HG02943 (cell line): ENCODE measurements at regions not wholly inside any gene's neighbourhood (a gene's known extent, or its start where the extent isn't known, plus 50 kb on each side); places are given as distances from the start of the nearest gene placed in this dataset.
"Not testable (repeated sequence)": the region's sequence is repeated elsewhere in the genome, so short reads cannot be mapped to it uniquely, and the experiment has no call there.

ENCODE experiments used
- ATAC-seq: cut with Tn5 transposase; IDR thresholded peaks from one replicate; pipeline ENCODE4 v1.9.1; 2021; ENCODE audit warnings: mild to moderate bottlenecking, low read depth, moderate library complexity; ENCODE audit not compliant: unreplicated experiment

- ATAC-seq, result no peak
Measured at GRCh38 chr1:177891809-177892208, 78.0 kb downstream of the SEC16B start.

GRCh38 chr1:177890479-177890878 lies 79.4 kb downstream of the SEC16B start:
- no peak for ATAC-seq

GRCh38 chr1:177884479-177885021 lies 85.3 kb downstream of the SEC16B start:
- ATAC-seq, result no peak

GRCh38 chr1:177883581-177883980 lies 86.3 kb downstream of the SEC16B start:
- no peak for ATAC-seq

- no peak for ATAC-seq
Measured at GRCh38 chr1:177880339-177880891, 89.4 kb downstream of the SEC16B start.

GRCh38 chr1:177877086-177877485 lies 92.8 kb downstream of the SEC16B start:
- no peak for ATAC-seq

- no peak for ATAC-seq
Measured at GRCh38 chr1:177873238-177873637, 96.6 kb downstream of the SEC16B start.

GRCh38 chr1:177872308-177872900 lies 97.5 kb downstream of the SEC16B start:
- no peak for ATAC-seq

GRCh38 chr1:177871613-177872307 lies 98.1 kb downstream of the SEC16B start:
- no peak for ATAC-seq

GRCh38 chr1:177869586-177869985 lies 100.3 kb downstream of the SEC16B start:
- ATAC-seq, result no peak

- not testable (repeated sequence) for ATAC-seq
Measured at GRCh38 chr1:177869011-177869410, 100.8 kb downstream of the SEC16B start.

- ATAC-seq, result no peak
Measured at GRCh38 chr1:177865807-177866206, 104.1 kb downstream of the SEC16B start.

- ATAC-seq, result no peak
Measured at GRCh38 chr1:177864538-177865305, 105.1 kb downstream of the SEC16B start.

- ATAC-seq, result no peak
Measured at GRCh38 chr1:177863796-177864195, 106.1 kb downstream of the SEC16B start.

- no peak for ATAC-seq
Measured at GRCh38 chr1:177862916-177863315, 106.9 kb downstream of the SEC16B start.

- ATAC-seq, result no peak
Measured at GRCh38 chr1:177859572-177859971, 110.3 kb downstream of the SEC16B start.

GRCh38 chr1:177858332-177858821 lies 111.5 kb downstream of the SEC16B start:
- ATAC-seq, result no peak

- no peak for ATAC-seq
Measured at GRCh38 chr1:177857285-177857684, 112.6 kb downstream of the SEC16B start.

GRCh38 chr1:177854951-177855350 lies 114.9 kb downstream of the SEC16B start:
- ATAC-seq, result no peak

GRCh38 chr1:177849579-177850290 lies 120.1 kb downstream of the SEC16B start:
- ATAC-seq, result no peak
